Fibroblast of lung (primary cell): ENCODE measurements at regions not wholly inside any gene's neighbourhood (a gene's known extent, or its start where the extent isn't known, plus 50 kb on each side); places are given as distances from the start of the nearest gene placed in this dataset.
"Not testable (repeated sequence)": the region's sequence is repeated elsewhere in the genome, so short reads cannot be mapped to it uniquely, and the experiment has no call there.

Source experiments
- DNase-seq, 2 donors: peaks; one replicate each; pipeline versions ENCODE4 v3.0.0 to v3.0.0-alpha.2; 2010; ENCODE audit warnings: low read depth in 2 of 2
- H2AFZ ChIP-seq: 2 replicates; pipeline ENCODE4 v1.5.1; 2012; ENCODE audit warnings: low read length, control low read depth, inconsistent platforms
- H3K27ac ChIP-seq: 2 replicates; pipeline ENCODE4 v1.5.1; 2011; ENCODE audit warnings: low read length, control low read depth; ENCODE audit not compliant: insufficient read depth
- H3K27me3 ChIP-seq: 2 replicates; pipeline ENCODE4 v1.5.1; 2011; ENCODE audit warnings: mild to moderate bottlenecking, low read length; ENCODE audit not compliant: control insufficient read depth, insufficient read depth
- H3K36me3 ChIP-seq: 2 replicates; pipeline ENCODE4 v1.5.1; 2011; ENCODE audit warnings: low read length; ENCODE audit not compliant: control insufficient read depth, insufficient read depth
- H3K4me1 ChIP-seq: 2 replicates; pipeline ENCODE4 v1.5.1; 2011; ENCODE audit warnings: low read length; ENCODE audit not compliant: control insufficient read depth, insufficient read depth; ENCODE audit errors: extremely low read depth
- H3K4me2 ChIP-seq: 2 replicates; pipeline ENCODE4 v1.5.1; 2011; ENCODE audit warnings: low read length, control low read depth; ENCODE audit not compliant: insufficient read depth; ENCODE audit errors: extremely low read depth
- H3K4me3 ChIP-seq, 4 experiments: fragments of 200-600 bp in 1 of 4; sonication (generic) in 1 of 4; replicated peaks in 1 of 4; 2 replicates each; pipeline ENCODE4 v1.5.1; 2011 to 2016; ENCODE audit warnings: low read length in 4 of 4, low read depth in 3 of 4, mild to moderate bottlenecking in 3 of 4, control low read depth in 2 of 4, inconsistent platforms in 1 of 4, mixed read lengths in 1 of 4; ENCODE audit not compliant: insufficient read depth in 1 of 4; ENCODE audit errors: control extremely low read depth in 1 of 4
- H3K79me2 ChIP-seq: 2 replicates; pipeline ENCODE4 v1.5.1; 2012; ENCODE audit warnings: mild to moderate bottlenecking, low read length, inconsistent platforms; ENCODE audit not compliant: control insufficient read depth, insufficient read depth
- H3K9ac ChIP-seq: 2 replicates; pipeline ENCODE4 v1.5.1; 2011; ENCODE audit warnings: mild to moderate bottlenecking, low read length, control low read depth; ENCODE audit not compliant: insufficient read depth
- H3K9me3 ChIP-seq: 2 replicates; pipeline ENCODE4 v1.5.1; 2012; ENCODE audit warnings: low read depth, low read length; ENCODE audit not compliant: control insufficient read depth, insufficient read depth
- H4K20me1 ChIP-seq: 2 replicates; pipeline ENCODE4 v1.5.1; 2011; ENCODE audit warnings: low read length; ENCODE audit not compliant: control insufficient read depth, insufficient read depth; ENCODE audit errors: extremely low read depth
- CTCF ChIP-seq, 2 donors: IDR thresholded peaks in 1 of 2; conservative IDR thresholded peaks in 1 of 2; 1 replicate in 1 of 2; 2 replicates in 1 of 2; pipeline ENCODE4 v1.5.1; 2011 to 2012; ENCODE audit warnings: low read length in 2 of 2, control low read depth in 1 of 2, inconsistent platforms in 1 of 2, low read depth in 1 of 2, mild to moderate bottlenecking in 1 of 2
- EZH2 ChIP-seq: IDR thresholded peaks from 2 replicates; pipeline ENCODE4 v1.5.1; 2012; ENCODE audit warnings: low read length, control low read depth, mild to moderate bottlenecking; ENCODE audit errors: missing control alignments

DNA sequence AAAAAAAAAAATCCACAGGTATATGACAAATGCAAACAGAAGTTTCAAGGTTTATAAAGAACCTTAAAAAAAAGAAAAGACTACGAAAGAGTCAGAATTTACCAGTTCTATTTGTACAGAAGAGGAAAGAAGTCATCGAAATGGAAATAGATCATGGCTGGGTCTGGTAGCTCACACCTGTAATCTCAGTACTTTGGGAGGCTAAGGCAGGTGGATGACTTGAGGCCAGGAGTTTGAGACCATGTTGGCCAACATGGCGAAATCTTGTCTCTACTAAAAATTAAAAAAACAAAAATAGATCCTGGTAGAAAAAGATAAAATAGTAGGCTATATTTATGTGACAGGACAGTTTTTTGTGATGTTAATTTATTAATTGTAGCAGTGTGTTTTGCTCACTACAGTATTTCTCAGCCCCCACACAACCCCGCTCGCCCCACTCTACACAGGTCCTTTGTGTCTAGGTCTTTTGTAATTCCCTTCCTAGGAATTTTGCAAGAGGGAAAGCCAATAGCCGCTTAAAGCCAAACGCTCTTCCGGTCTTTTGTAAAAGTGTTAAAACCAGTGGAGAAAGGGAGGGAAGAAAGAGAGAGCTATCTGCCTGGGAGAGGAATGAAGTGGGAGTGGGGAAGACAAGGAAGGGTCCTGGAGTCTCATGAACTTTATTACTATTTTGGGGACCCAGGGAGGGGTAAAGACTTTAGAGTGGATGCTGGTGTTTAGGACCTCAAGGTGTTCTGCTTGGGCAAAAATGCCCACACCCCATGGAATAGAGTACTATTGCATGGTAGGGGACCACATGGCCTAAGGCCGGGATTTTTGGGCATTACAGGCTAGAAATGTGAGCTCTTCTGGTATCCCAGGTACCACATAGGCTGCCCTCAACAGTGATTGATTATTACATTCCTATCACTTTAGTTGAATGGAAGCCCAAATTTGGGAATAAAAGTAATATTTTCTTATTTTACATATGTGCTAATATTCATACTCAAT, 59.4 kb upstream of the XPO1 start:
- Histone ChIP-seq H3K27me3 (no peaks in the 10 kb centered on the region), H3K79me2 (no peaks in the 10 kb centered on the region), H3K27ac (no peak overlapping the region), H3K4me2 (no peak overlapping the region), H2AFZ (no peak overlapping the region), H4K20me1 (no peaks in the 10 kb centered on the region), H3K4me3 (no peak overlapping the region), H3K36me3 (no peaks in the 10 kb centered on the region), H3K4me1 (no peaks in the 10 kb centered on the region), H3K9ac (no peak overlapping the region), H3K9me3 (no peaks in the 10 kb centered on the region)
- TF ChIP-seq EZH2 (no peak), CTCF (conservative IDR thresholded peaks at IDR 0.05 in 1 of 2, IDR thresholded peaks at IDR 0.05 in 1 of 2; ENCODE audit: low read depth in 1 of 2, low read length in 2 of 2) (no peak)
- DNase-seq, result no peak

- H3K27ac ChIP-seq, H3K9ac ChIP-seq, H3K27me3 ChIP-seq, H3K79me2 ChIP-seq, H3K4me2 ChIP-seq, H3K4me1 ChIP-seq, H3K36me3 ChIP-seq, H3K4me3 ChIP-seq, H3K9me3 ChIP-seq, H2AFZ ChIP-seq, H4K20me1 ChIP-seq, DNase-seq: not testable (repeated sequence)
Observed at GRCh38 chr2:61594201-61594600, 56.0 kb upstream of the XPO1 start.

GRCh38 chr2:61593648-61594047, 55.5 kb upstream of the XPO1 start:
- H4K20me1 ChIP-seq, H3K27me3 ChIP-seq, H3K9me3 ChIP-seq, H3K36me3 ChIP-seq, H3K9ac ChIP-seq, DNase-seq, H3K4me2 ChIP-seq, H3K27ac ChIP-seq, H3K4me1 ChIP-seq, H2AFZ ChIP-seq, H3K79me2 ChIP-seq, H3K4me3 ChIP-seq: not testable (repeated sequence)

- Histone ChIP-seq H3K79me2 (no peaks in the 10 kb centered on the region), H3K9me3 (no peaks in the 10 kb centered on the region), H3K4me1 (no peaks in the 10 kb centered on the region), H2AFZ (no peak overlapping the region), H3K27me3 (no peaks in the 10 kb centered on the region), H3K27ac (no peak overlapping the region), H3K9ac (no peak overlapping the region), H4K20me1 (no peaks in the 10 kb centered on the region), H3K4me3 (no peak overlapping the region), H3K4me2 (no peak overlapping the region), H3K36me3 (no peaks in the 10 kb centered on the region)
- no peak for TF ChIP-seq CTCF (conservative IDR thresholded peaks at IDR 0.05 in 1 of 2, IDR thresholded peaks at IDR 0.05 in 1 of 2; ENCODE audit: low read depth in 1 of 2, low read length in 2 of 2)
- no peak for TF ChIP-seq EZH2
- DNase-seq, result no peak
Observed at GRCh38 chr2:61590214-61590613, 52.1 kb upstream of the XPO1 start.
